WTC11 (cell line): ENCODE measurements at regions not wholly inside any gene's neighbourhood (a gene's known extent, or its start where the extent isn't known, plus 50 kb on each side); places are given as distances from the start of the nearest gene placed in this dataset.

Experiments used
- ATAC-seq: fragments of 200-7000 bp; cut with Tn5 transposase; 2 replicates; pipeline ENCODE4 v1.10.0; 2021; ENCODE audit warnings: mild to moderate bottlenecking, moderate library complexity
- CTCF ChIA-PET: fragments of 300-600 bp; sonication (Branson Sonifier 250); formaldehyde crosslinking; loops from one replicate; lab custom pipeline; 2021; ENCODE audit warnings: antibody characterized with exemption; lab: Charles Lee
- POLR2A ChIA-PET: fragments of 350-600 bp; sonication (Branson Sonifier 250); formaldehyde crosslinking; loops from one replicate; lab custom pipeline; 2021; ENCODE audit warnings: antibody characterized with exemption; lab: Charles Lee
- DNase-seq: peaks from one replicate; pipeline ENCODE4 v3.0.0; 2021; ENCODE audit warnings: low spot score
- H3K27ac Mint-ChIP-seq: 2 replicates; pipeline ENCODE4 v1.8.0; 2021; ENCODE audit warnings: mixed read lengths
- H3K27me3 Mint-ChIP-seq: 2 replicates; pipeline ENCODE4 v1.8.0; 2021; ENCODE audit warnings: low read depth, mild to moderate bottlenecking, moderate library complexity, mixed read lengths
- H3K36me3 Mint-ChIP-seq: 2 replicates; pipeline ENCODE4 v1.8.0; 2021; ENCODE audit warnings: mixed read lengths
- H3K4me1 Mint-ChIP-seq: 2 replicates; pipeline ENCODE4 v1.8.0; 2022; ENCODE audit warnings: mixed read lengths
- H3K4me3 Mint-ChIP-seq: 2 replicates; pipeline ENCODE4 v1.8.0; 2021; ENCODE audit warnings: mild to moderate bottlenecking, moderate library complexity, mixed read lengths
- H3K9me3 Mint-ChIP-seq: 2 replicates; pipeline ENCODE4 v1.8.0; 2021; ENCODE audit warnings: mixed read lengths
- ATF6 ChIP-seq: sonication (generic); formaldehyde crosslinking; IDR thresholded peaks from 2 replicates; pipeline ENCODE4 v1.8.1; 2023; ENCODE audit warnings: mild to moderate bottlenecking, missing genetic modification reagents
- CBFB ChIP-seq: sonication (generic); formaldehyde crosslinking; IDR thresholded peaks from 2 replicates; pipeline ENCODE4 v1.8.1; 2022; ENCODE audit warnings: mild to moderate bottlenecking, low read depth, missing genetic modification reagents
- CREB1 ChIP-seq: sonication (generic); formaldehyde crosslinking; IDR thresholded peaks from 2 replicates; pipeline ENCODE4 v1.8.0; 2023; ENCODE audit warnings: mild to moderate bottlenecking, missing genetic modification reagents
- ETV6 ChIP-seq: sonication (generic); formaldehyde crosslinking; IDR thresholded peaks from 2 replicates; pipeline ENCODE4 v1.8.1; 2022; ENCODE audit warnings: mild to moderate bottlenecking, missing genetic modification reagents
- HMGA2 ChIP-seq: fragments of 250-450 bp; sonication (Bioruptor Pico); IDR thresholded peaks from 2 replicates; pipeline ENCODE4 v1.4.0; 2021; ENCODE audit warnings: mild to moderate bottlenecking, moderate library complexity
- NFYB ChIP-seq: sonication (generic); formaldehyde crosslinking; conservative IDR thresholded peaks from 2 replicates; pipeline ENCODE4 v1.8.0; 2022; ENCODE audit warnings: low read depth, missing genetic modification reagents
- NR1H2 ChIP-seq: sonication (generic); formaldehyde crosslinking; IDR thresholded peaks from 2 replicates; pipeline ENCODE4 v1.9.0; 2021; ENCODE audit warnings: mild to moderate bottlenecking, moderate library complexity, missing genetic modification reagents
- NR3C1 ChIP-seq: sonication (generic); formaldehyde crosslinking; conservative IDR thresholded peaks from 2 replicates; pipeline ENCODE4 v1.8.1; 2023; ENCODE audit warnings: low read depth, mild to moderate bottlenecking, missing genetic modification reagents
- RELA ChIP-seq: sonication (generic); formaldehyde crosslinking; IDR thresholded peaks from 2 replicates; pipeline ENCODE4 v1.8.1; 2022; ENCODE audit warnings: missing genetic modification reagents, mild to moderate bottlenecking, borderline replicate concordance
- USF1 ChIP-seq: sonication (generic); formaldehyde crosslinking; IDR thresholded peaks from 2 replicates; pipeline ENCODE4 v1.8.0; 2022; ENCODE audit warnings: mild to moderate bottlenecking, missing genetic modification reagents
- ZBTB21 ChIP-seq: sonication (generic); formaldehyde crosslinking; IDR thresholded peaks from 2 replicates; pipeline ENCODE4 v1.8.1; 2023; ENCODE audit warnings: mild to moderate bottlenecking, missing genetic modification reagents, borderline replicate concordance
- ZNF138 ChIP-seq: sonication (generic); formaldehyde crosslinking; conservative IDR thresholded peaks from 2 replicates; pipeline ENCODE4 v1.8.1; 2022; ENCODE audit warnings: mild to moderate bottlenecking, moderate library complexity, missing genetic modification reagents
- ZNF671 ChIP-seq: fragments of 250-450 bp; sonication (Bioruptor Pico); IDR thresholded peaks from 2 replicates; pipeline ENCODE4 v1.8.0; 2021; ENCODE audit warnings: mild to moderate bottlenecking
- TF ChIP-seq, protein P1 (sequence below): sonication (generic); formaldehyde crosslinking; IDR thresholded peaks from 2 replicates; pipeline ENCODE4 v1.8.1; 2023; ENCODE audit warnings: mild to moderate bottlenecking, missing genetic modification reagents, moderate library complexity
- TF ChIP-seq, protein P2 (sequence below): sonication (generic); formaldehyde crosslinking; IDR thresholded peaks from 2 replicates; pipeline ENCODE4 v1.8.0; 2023; ENCODE audit warnings: missing genetic modification reagents
- TF ChIP-seq, protein P3 (sequence below): sonication (generic); formaldehyde crosslinking; IDR thresholded peaks from 2 replicates; pipeline ENCODE4 v1.8.1; 2022; ENCODE audit warnings: low read depth, mild to moderate bottlenecking, moderate library complexity, missing genetic modification reagents, borderline replicate concordance
- TF ChIP-seq, protein P4 (sequence below): sonication (generic); formaldehyde crosslinking; IDR thresholded peaks from 2 replicates; pipeline ENCODE4 v1.8.1; 2022; ENCODE audit warnings: low read depth, missing genetic modification reagents, borderline replicate concordance
- TF ChIP-seq, protein P5 (sequence below): sonication (generic); formaldehyde crosslinking; IDR thresholded peaks from 2 replicates; pipeline ENCODE4 v1.8.0; 2022; ENCODE audit warnings: missing genetic modification reagents

DNA sequence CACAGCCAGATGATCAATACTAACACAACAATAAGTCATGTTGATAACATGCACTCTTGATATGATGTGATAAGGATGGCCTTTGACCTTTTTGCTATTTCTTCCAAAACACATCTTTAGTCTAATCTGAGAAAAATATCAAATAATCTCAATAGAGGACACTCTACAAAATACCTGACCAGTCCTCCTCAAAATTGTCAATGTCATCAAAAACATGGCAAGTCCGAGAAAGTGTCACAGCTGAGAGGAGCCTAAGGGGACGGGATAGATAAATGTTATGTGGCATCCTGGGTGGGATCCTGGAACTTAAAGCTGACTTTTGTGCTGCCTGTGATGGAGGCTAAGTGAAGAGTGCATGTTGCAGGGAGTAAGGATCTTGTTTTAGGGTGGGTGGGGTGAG, 699.6 kb upstream of the ADAMTS16 start (continued):
- TF ChIP-seq, protein P1, sequence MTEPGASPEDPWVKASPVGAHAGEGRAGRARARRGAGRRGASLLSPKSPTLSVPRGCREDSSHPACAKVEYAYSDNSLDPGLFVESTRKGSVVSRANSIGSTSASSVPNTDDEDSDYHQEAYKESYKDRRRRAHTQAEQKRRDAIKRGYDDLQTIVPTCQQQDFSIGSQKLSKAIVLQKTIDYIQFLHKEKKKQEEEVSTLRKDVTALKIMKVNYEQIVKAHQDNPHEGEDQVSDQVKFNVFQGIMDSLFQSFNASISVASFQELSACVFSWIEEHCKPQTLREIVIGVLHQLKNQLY (CRISPR knock-in tag) = no peak

DNA sequence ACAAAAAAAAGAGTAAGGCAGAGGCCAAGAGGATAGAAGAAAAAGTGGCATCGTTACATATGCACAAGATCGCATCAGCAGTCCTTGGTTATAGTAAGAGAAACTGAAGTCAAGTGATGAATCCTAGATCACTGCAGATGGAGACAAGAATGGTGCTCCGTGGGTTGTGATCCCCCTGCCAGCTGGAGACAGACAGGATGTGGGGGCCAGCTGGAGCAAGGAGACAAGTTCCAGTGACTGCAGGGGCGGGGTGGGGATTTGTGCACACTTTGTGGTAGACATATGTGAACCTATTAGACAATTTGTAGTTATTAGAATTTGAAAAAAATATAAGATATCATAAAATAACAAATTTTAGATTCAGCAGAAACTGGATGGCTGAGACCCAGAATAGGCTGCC, 697.9 kb upstream of the ADAMTS16 start:
- no peaks in the 10 kb centered on the region for H3K4me1 Mint-ChIP-seq
- no peaks in the 10 kb centered on the region; the same call in 1 of the 2 replicates for H3K27me3 Mint-ChIP-seq
- TF ChIP-seq, protein P2, sequence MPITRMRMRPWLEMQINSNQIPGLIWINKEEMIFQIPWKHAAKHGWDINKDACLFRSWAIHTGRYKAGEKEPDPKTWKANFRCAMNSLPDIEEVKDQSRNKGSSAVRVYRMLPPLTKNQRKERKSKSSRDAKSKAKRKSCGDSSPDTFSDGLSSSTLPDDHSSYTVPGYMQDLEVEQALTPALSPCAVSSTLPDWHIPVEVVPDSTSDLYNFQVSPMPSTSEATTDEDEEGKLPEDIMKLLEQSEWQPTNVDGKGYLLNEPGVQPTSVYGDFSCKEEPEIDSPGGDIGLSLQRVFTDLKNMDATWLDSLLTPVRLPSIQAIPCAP (CRISPR knock-in tag) = no peak
- TF ChIP-seq NR1H2 (CRISPR knock-in tag) = no peak
- TF ChIP-seq, protein P3, sequence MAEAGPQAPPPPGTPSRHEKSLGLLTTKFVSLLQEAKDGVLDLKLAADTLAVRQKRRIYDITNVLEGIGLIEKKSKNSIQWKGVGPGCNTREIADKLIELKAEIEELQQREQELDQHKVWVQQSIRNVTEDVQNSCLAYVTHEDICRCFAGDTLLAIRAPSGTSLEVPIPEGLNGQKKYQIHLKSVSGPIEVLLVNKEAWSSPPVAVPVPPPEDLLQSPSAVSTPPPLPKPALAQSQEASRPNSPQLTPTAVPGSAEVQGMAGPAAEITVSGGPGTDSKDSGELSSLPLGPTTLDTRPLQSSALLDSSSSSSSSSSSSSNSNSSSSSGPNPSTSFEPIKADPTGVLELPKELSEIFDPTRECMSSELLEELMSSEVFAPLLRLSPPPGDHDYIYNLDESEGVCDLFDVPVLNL (CRISPR knock-in tag) = no peak
- no peak for TF ChIP-seq ATF6
- TF ChIP-seq NFYB (CRISPR knock-in tag) = no peak
- TF ChIP-seq HMGA2 (CRISPR knock-in tag) = no peak
- TF ChIP-seq ZNF671 = no peak
- TF ChIP-seq CREB1 (CRISPR knock-in tag) = no peak
- TF ChIP-seq, protein P4, sequence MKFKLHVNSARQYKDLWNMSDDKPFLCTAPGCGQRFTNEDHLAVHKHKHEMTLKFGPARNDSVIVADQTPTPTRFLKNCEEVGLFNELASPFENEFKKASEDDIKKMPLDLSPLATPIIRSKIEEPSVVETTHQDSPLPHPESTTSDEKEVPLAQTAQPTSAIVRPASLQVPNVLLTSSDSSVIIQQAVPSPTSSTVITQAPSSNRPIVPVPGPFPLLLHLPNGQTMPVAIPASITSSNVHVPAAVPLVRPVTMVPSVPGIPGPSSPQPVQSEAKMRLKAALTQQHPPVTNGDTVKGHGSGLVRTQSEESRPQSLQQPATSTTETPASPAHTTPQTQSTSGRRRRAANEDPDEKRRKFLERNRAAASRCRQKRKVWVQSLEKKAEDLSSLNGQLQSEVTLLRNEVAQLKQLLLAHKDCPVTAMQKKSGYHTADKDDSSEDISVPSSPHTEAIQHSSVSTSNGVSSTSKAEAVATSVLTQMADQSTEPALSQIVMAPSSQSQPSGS (CRISPR knock-in tag) = no peak
- H3K4me3 Mint-ChIP-seq = no peak overlapping the region
- POLR2A ChIA-PET = no interaction called here
- CTCF ChIA-PET = no interaction called here
- DNase-seq (no peak), ATAC-seq (no peak)
- H3K9me3 Mint-ChIP-seq = peaks cover 23% of the 10 kb centered on the region
- H3K36me3 Mint-ChIP-seq = peaks cover 8% of the 10 kb centered on the region
- H3K27ac Mint-ChIP-seq = no peak overlapping the region

GRCh38 chr5:4447657-4448056, 692.5 kb upstream of the ADAMTS16 start:
- ChIA-PET CTCF (no interaction called here), POLR2A (no interaction called here)
- TF ChIP-seq, protein P5, sequence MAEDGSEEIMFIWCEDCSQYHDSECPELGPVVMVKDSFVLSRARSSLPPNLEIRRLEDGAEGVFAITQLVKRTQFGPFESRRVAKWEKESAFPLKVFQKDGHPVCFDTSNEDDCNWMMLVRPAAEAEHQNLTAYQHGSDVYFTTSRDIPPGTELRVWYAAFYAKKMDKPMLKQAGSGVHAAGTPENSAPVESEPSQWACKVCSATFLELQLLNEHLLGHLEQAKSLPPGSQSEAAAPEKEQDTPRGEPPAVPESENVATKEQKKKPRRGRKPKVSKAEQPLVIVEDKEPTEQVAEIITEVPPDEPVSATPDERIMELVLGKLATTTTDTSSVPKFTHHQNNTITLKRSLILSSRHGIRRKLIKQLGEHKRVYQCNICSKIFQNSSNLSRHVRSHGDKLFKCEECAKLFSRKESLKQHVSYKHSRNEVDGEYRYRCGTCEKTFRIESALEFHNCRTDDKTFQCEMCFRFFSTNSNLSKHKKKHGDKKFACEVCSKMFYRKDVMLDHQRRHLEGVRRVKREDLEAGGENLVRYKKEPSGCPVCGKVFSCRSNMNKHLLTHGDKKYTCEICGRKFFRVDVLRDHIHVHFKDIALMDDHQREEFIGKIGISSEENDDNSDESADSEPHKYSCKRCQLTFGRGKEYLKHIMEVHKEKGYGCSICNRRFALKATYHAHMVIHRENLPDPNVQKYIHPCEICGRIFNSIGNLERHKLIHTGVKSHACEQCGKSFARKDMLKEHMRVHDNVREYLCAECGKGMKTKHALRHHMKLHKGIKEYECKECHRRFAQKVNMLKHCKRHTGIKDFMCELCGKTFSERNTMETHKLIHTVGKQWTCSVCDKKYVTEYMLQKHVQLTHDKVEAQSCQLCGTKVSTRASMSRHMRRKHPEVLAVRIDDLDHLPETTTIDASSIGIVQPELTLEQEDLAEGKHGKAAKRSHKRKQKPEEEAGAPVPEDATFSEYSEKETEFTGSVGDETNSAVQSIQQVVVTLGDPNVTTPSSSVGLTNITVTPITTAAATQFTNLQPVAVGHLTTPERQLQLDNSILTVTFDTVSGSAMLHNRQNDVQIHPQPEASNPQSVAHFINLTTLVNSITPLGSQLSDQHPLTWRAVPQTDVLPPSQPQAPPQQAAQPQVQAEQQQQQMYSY (CRISPR knock-in tag) = no peak
- no peak for TF ChIP-seq ETV6 (CRISPR knock-in tag)
- no peak for TF ChIP-seq RELA (CRISPR knock-in tag)
- TF ChIP-seq CBFB (CRISPR knock-in tag) = no peak
- TF ChIP-seq ATF6 = no peak
- no peak for TF ChIP-seq NR3C1 (CRISPR knock-in tag)
- no peak for TF ChIP-seq ZNF138 (CRISPR knock-in tag)
- TF ChIP-seq, protein P1 (CRISPR knock-in tag) = no peak
- TF ChIP-seq USF1 (CRISPR knock-in tag) = no peak
- TF ChIP-seq ZBTB21 = no peak
- Mint-ChIP-seq H3K27me3 (no peaks in the 10 kb centered on the region), H3K27ac (no peak overlapping the region), H3K36me3 (peaks cover 12% of the 10 kb centered on the region), H3K4me3 (no peak overlapping the region), H3K9me3 (peaks cover 29% of the 10 kb centered on the region), H3K4me1 (no peaks in the 10 kb centered on the region)
- ATAC-seq = no peak
- no peak for DNase-seq
